ENCODE measurements at regions not wholly inside any gene's neighbourhood (a gene's known extent, or its start where the extent isn't known, plus 50 kb on each side); places are given as distances from the start of the nearest gene placed in this dataset.

DNA sequence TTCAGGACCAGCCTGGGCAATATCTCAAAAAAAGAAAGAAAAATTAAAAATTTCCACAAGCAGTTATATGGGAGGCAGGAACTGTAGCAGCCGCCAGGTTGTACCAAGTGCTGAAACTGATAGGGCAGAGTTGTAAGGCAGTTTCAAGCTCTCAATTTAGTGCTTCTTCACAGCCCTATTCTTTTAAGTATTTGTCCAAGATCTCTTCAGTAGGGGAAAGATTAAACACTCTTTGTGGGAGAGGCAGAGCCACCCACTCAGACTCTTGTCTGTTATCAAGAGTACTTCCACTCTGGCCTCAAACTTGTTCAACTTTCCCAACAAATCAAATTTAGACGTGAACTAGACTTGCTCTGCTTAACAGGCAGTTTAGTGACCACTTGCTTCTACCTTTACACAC, 228.7 kb downstream of the REEP3 start:
- no peak for DNase-seq

DNA sequence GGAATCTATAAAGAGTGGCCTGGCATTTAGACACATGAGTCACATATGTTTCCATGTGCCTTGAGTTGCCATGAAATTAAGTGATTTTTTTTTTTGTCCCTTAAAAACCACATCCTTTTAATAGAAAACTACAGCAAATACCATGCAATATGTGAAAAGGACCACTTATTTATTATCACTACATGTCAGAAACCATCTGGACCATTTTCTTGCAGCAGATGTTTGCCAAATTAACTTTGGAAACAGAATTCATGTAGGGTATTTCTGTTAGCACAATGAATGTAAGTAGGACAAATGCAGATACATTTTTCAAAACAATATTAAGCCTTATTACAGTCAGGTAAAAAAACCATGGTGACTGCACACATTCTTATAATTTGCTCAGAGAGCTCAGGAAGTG, 230.6 kb downstream of the REEP3 start:
- no peak for DNase-seq

DNA sequence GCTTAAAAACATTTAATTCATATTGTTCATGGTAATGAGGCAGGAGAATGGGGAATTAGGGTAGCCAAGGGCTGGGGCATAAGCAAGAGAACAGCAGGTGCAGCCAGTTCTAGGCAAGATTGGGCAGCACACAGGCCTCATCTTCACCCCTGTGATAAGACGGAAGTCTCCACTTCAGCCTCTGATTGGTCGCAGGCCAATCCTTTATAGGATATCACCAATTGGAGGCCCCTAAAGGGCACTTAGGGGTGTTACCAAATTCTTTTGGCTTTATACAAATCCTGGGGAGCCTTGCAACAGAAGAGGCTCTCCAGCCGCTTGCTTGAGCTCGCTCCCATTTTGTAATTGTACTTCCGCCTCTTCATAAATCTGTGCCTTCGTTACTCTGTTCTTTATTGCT, 231.1 kb downstream of the REEP3 start:
- DNase-seq, result no peak

DNA sequence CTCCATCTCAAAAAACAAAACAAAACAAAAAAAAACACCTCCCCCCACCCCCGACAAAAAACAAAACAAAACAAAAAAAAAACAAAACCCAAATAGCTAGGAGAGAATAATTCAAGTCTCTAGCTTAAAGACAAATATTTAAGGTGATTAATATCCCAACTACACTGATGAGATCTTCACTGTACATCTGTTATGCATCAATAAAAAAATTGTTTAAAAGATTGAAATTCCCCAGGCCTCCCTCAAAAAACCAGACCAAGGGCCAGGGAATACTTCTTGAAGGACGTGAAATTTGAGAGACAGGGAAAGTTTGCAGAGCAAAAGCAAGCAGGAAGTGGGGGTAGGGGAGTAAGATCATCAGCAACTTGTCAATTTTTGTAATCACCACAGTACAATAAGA, 232.6 kb downstream of the REEP3 start:
- no peak for DNase-seq

DNA sequence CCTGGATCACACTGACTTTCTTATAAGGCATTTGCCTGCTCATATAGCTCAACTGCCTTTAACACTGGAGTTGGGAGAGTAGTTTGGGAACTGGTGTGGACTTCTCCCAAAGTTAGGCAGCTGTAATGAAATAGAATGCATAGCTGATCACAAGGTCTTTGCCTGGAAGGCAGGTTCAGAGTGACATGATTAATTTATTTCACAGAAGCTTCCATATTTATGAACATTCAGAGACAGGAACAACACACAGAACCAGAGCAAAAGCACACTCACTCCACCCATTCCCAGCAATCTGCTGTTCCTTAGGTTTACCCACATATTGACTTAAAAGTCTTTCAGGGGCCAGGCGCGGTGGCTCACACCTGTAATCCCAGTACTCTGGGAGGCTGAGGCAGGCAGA, 234.2 kb downstream of the REEP3 start:
- DNase-seq, result no peak

DNA sequence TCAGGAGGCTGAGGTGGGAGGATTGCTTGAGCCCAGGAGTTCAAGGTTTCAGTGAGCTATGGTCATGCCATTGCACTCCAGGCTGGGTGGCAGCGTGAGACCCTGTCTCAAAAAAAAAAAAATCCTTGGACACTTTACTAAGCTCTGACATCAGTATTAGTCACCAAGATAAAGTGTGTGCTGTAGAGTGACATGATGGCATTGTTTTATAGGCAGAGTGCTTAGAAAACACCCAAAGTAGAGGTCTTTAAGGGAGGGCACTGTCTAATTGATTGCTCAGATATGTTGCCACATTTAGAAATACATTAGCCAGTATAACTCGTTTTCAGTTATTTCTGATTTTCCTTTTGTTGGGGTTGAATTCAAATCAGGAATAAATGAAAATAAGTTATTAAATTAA, 235.9 kb downstream of the REEP3 start:
- DNase-seq, result no peak

DNA sequence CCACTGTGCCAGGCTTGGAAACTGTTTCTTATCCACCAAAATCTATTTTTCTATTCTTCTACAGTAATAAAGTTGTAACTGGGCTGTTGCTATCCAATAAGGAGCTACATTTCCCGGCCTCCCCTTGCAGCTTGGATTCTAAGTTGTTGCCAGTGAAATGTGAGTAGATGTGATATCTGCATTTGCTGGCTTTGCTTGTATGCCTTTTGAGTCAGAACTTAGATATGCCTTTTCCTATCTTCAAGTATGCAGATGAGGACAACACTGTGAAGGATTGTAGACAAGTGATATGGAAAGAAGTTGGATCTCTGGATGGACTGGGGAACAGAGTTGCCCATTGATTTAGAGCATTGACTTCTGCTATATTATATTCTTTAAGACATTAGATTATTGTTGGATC, 236.9 kb downstream of the REEP3 start:
- no peak for DNase-seq

DNA sequence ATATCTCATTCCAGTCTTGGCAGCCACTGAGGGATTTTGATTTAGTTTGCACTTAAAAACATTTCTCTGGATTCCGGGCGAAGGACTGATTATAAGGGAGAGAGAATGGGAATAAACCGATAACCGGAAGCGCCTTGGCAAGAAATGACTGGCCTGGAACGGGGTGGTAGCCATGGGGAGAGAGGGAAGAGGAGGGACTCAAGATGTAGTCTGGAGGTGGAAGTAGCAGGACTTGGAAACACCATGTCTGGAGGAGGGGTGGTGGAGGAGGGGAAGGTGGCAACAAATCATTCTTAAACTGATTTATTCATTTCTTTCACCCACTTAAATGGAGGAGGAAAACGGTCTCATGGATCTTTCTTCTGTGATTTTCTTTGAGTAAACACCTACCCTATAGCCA, 238.1 kb downstream of the REEP3 start:
- DNase-seq, result no peak

DNA sequence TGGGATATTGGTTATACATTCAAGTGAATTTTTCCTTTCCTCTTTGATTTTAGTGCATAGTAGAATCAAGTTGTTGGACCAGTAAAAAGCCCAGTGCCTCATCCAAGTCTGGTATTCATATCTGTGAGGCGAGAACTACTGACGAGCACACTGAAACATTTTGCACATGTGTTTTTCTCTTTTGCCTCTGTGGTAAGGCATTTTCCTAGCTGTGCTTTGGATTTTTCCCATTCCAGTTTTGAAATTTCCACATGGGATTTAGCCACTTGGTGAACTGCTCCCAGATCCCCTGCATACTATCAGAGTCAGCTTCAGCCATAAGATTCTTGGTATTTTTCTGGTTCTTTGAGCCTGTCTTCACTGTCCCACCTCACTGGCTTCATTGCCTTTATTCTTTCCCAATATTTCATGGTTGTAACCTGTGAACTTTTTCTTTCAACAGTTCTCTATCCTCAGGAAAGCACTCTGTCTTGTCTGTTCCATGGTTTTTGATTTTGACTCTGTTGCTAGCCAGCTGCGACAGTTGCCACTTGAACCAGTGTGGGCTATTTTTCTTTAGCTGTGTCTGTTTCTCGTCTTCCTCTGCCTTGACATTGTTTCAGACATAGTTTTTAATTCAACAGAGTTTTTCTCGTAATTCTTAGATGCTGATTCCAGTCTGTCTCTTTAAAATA, 239.0 kb downstream of the REEP3 start:
- no peak for DNase-seq

DNA sequence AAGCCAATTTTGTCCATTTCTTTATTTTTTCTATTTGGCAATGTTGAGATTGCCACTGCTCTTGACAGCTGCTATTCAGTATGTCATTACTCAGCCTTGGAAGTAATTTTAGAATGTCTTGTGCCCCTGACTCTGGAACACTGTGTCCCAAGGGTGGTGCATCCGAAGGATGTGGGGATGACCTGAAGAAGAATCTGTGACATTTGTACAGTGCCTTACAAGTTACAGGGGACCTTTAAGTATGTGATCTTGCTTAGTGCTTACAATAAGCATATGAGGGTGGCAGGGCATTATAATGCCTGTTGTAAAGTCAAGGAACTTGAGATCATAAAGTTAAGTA, 239.5 kb downstream of the REEP3 start:
- no peak for DNase-seq

DNA sequence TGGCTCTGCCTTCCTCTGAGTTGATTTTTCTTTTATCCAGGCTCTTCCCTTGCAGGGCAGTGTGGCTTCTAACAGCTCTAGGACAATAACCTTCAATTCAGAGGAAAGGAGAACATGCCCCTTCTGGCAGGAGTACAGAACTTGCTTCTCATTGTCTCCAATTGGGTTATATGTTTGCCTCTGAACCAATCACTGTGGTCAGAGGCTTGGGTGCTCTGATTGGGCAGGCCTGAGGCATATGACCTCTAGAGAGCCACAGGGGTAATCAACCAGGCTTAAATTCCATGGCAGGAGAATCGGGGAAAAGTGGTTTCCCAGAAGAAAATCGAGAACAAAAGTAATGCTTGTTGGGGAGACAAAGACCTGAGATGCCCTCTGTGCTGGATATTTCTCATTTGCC, 240.0 kb downstream of the REEP3 start:
- no peak for DNase-seq

DNA sequence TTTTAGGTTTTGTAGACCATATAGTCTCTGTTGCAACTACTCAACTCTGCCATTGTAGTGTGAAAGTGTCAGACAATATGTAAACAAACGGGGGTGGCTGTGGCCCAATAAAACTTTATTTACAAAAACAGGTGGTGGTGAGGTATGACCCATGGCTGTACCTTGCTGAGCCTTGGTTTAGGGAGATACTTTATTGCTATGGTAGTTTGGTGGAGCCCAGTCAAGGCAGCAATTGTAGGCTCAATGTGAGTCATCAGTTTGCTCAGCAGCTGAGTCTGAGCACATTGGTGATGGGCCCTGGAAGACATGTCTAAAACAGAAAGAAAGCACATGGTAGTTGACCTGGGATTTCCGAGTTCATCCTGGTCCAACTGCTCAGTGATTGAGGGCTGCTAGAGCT, 242.5 kb downstream of the REEP3 start:
- no peak for DNase-seq

DNA sequence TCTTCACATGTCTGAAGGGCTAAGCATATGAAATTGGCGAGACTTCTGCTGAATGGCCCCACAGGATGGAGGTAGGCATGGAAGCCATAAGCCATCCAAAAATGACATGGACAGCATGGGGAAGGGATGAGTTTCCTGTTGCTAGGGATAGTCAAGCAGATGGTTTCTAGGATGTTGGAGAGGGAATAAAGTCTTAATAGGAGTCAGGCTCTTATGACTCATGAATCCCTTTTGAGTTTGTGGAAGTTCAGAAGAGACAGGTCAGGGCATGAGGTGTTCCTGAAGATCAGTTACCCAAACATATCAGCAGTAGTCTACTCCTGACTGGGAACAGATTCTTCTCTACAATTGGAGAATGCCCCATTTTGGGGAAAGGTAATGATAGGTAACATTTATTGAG, 243.9 kb downstream of the REEP3 start:
- DNase-seq, result no peak

DNA sequence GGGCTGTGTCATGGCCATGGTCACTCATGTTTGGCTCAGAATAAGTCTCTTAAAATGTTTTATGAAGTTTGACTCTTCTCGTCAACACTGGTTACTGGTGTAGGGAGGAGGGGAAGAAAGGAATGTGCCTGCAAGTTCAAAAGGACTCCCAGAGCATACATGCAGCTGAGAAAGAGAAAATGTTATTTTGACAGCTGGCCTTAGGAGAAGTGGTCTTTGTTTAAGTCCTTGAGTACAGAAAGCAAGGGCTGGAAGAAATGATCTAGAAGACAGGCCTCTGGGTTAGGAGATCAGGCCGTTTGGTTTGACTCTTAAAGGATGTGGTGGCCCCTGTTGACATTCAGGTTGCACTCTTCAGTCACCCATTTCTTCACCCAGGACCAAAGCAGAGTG, 245.5 kb downstream of the REEP3 start:
- DNase-seq, result no peak

DNA sequence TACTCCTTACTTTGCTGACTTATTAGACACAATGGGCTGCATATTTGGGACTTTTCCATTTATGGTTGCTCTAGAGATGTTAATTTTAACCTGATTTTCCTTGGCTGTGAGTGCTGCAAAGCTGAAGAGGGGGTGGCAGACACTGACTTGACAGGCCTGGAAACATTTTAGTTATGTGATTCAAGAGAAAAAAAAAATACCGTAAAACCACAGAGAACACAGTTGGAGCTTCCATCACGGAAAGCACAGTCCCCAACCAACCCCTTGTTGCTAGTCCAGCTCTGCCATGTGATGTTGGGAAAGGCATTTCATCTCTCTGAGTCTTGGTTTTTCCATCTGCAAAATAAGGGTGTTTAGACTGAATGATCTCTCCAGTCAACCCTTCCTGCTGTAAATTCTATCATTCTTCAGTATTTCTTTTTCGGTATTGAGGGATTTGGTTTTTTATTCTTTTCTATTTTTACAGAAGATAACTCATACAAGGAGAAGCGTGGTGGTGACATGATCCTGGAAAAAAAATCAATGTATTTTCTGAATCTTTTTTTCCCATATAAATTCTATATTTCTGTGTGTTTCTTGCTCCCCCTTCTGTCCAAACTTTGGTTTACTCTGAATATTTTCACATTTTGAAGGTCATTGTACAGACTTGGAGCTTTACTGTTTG, 246.1 kb downstream of the REEP3 start:
- no peak for DNase-seq

DNA sequence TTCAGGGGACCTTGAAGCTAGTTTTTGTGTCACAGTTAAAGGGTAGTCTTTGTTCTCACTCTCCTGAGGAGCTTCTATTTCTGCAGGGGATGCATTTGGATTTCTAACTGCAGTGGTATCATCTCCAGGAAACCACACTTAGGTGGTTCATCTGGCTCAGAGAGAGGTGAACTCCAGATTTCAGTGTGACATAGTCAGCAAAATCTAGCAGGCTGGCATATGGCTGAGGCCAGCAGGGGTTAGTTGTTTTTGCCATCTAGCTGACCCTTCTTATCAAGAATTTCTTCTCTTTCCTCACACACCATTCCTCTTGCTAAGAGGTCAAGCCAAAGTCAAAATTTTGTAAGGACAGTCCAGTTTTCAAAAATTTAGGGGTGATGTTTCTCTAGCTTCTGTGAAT, 248.2 kb downstream of the REEP3 start:
- no peak for DNase-seq

DNA sequence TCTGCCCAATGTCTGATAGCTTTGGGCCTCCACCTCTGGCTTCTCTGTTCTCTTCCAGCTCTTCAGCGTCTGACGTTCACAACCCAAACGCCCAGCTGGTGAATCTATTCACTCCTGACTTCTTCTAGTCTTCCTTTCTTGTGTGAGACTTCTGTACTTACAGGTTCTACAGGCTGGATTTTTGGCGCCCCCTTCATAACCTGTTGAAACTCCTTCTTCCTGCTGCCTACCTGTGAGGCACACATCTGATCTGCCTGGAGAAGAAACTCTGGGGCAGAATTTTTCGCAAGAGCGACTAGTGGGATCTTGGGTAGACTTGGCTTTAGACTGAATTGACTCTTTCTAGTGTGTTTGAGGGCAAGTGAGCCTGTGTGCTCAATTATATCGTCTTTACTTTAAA, 249.3 kb downstream of the REEP3 start:
- no peak for DNase-seq

DNA sequence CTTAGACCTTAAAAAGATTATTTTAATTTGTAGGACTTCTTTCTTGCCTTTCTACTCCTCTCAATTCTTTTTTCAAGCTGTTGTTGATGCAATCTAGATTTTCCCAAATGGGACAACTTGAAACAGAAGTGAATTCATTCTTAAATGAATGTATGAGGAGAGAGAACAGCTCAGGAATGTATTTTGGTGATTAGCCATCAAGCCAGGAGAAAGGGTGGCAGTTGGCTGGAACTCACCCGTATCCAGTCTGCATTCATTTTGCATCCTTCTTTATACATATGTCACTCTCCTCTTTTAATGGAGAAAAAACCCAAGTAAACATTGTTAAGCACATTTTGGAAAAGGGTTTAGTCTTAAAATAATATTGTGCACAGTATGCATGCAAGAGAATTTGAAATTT, 251.3 kb downstream of the REEP3 start:
- DNase-seq, result no peak

DNA sequence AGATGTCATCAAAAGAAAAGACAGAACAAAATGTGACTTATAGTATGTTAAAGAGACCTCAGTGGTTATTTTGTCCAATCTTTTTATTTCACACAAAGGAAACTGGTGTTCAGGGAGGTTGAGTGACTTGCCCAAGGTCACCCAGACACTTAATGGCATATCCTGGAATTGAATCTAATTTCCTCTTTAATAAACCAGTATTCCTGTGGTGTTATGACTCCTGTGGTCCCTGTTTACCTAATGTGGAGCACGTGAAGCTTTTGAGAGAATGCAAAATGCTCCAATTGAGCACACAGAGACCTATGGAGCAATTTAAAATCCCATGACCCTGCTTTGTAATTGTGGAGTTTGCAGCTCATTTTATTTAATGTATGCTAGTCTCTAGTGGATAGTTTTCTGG, 251.9 kb downstream of the REEP3 start:
- no peak for DNase-seq

DNA sequence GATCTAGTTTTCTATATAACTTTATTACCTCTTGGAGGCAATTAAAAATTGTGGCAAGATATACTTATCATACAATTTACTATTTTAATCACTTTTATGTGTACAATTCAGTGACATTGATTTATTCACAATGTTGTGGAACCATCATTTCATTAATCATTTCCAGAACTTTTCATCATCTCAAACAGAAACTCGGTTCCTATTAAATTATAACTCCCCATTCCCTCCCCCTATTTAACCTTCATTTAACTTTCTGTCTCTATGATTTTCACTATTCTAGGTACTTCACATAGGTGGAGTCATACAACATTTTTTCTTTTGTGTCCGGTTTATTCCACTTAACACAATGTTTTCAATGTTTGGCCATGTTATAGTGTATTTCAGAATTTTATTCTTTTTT, 252.8 kb downstream of the REEP3 start:
- no peak for DNase-seq

DNA sequence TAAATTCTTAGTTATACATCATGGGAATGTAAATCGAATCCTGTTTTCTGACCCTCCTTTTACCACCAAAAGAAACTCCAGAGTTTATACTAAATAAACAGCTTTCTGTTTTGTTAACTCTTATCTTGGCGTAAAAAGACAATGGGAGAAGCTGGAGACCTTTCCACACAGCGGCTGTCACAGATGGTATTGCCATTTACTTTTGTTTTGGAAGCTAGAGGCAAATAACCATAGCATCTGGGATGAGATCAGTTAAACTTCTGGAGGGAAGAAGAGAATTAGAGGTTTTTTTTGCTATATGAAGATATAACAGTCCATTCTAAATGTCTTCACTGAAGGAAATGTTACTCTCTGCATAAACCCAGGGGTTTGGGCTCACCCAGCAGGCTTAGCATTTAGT, 258.9 kb downstream of the REEP3 start:
- DNase-seq, result no peak

DNA sequence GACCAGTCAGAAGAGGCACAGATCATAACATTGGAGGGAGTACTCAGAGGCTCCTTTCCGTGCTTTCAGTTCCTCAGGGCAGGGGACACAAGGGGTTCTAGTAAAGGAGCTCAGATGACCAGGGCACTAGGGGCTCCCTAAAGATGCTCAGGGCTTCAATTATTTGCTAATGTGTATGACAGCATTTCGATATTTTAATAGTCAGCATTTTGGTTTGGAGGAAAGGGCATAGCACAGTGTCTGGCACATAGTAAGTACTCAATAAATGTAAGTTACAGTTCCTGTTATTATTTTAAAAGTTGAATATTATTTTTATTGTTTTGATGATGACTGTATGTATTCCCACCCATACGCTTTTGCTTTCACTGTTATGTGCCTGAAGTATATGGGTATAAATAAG, 260.0 kb downstream of the REEP3 start:
- no peak for DNase-seq

DNA sequence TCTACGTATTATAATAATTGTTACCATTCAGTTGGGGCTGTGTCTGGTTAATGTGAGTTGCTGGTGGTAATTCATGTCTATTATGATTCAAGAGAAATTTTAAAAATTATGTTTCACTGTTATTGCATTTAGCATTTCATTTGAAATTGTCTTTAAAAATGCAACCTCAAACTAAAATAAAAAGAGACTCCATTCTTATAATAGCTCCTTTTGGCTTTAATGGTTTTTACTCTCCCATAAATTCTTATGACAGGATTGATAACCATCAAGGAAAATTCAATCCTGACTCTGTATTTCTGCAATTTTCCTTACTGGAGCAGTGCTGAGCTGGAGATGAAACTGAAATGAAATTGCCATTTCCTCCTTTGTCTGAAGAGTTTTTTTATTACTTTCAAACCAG, 262.7 kb downstream of the REEP3 start:
- DNase-seq, result no peak

DNA sequence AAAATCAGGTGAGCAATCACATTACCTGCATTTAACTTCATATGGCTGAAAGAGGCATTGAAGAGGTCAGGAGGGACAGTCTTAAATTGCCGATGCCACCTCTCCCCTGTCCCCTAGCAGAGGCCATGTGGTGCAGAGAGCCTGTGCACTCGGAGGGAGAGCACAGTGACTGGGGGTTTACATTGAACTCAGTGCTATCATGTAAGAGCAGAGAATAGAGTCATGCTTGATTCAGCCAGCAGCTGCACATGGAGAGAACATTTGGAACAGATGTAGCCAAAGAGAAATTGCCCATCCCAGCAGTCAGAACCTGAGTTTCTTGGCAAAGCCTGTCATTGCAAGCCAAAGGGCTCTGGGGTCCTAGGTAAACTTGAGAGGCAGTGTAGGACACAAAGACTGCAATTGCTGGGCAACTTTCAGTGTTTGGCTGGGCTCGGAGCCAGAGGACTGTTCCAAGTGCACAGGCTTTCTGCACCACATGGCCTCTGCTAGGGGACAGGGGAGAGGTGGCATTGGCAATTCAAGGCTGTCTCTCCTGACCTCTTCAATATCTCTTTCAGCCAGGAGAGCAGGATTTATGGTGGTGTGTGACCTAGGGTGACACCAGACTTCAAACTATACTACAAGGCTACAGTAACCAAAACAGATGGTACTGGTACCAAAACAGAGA, 267.1 kb downstream of the REEP3 start:
- no peak for DNase-seq

Measured in NK-92 treated with Interleukin-12 subunit alpha and Interleukin-12 subunit beta, amount 100 ng/mL, for 24 hours (cell line).